Activated CD4-positive, alpha-beta T cell treated with anti-CD3 and anti-CD28 coated beads, Interleukin-2, amount 10 ng/mL, durations not matched to agents 24 days and 14 days (primary cell): ENCODE measurements at regions not wholly inside any gene's neighbourhood (a gene's known extent, or its start where the extent isn't known, plus 50 kb on each side); places are given as distances from the start of the nearest gene placed in this dataset.

ENCODE experiments used
- DNase-seq: peaks from one replicate; pipeline ENCODE4 v3.0.0; 2022
- H3K27ac Mint-ChIP-seq: one replicate; pipeline ENCODE4 v1.8.0; 2022; ENCODE audit warnings: mild to moderate bottlenecking, mixed read lengths
- H3K27me3 Mint-ChIP-seq: one replicate; pipeline ENCODE4 v1.8.0; 2022; ENCODE audit warnings: mixed read lengths
- H3K36me3 Mint-ChIP-seq: one replicate; pipeline ENCODE4 v1.8.0; 2022; ENCODE audit warnings: low read depth, mild to moderate bottlenecking, mixed read lengths
- H3K4me1 Mint-ChIP-seq: one replicate; pipeline ENCODE4 v1.8.0; 2021; ENCODE audit warnings: mixed read lengths
- H3K4me3 Mint-ChIP-seq: one replicate; pipeline ENCODE4 v1.8.0; 2022; ENCODE audit warnings: mild to moderate bottlenecking, moderate library complexity, mixed read lengths
- H3K9me3 Mint-ChIP-seq: one replicate; pipeline ENCODE4 v1.8.0; 2021; ENCODE audit warnings: mixed read lengths
- intact Hi-C: fragments of 100-400 bp; cut with micrococcal nuclease; formaldehyde crosslinking; loops from one replicate; pipeline ENCODE4 v1.15.1; 2023

GRCh38 chr5:71891856-71892255 is 172.8 kb downstream of the CARTPT start:
- peaks cover 13% of the 10 kb centered on the region for H3K27me3 Mint-ChIP-seq
- no peaks in the 10 kb centered on the region for H3K36me3 Mint-ChIP-seq
- no peaks in the 10 kb centered on the region for H3K4me1 Mint-ChIP-seq
- DNase-seq, result peak; percentile 29
- peaks cover 13% of the 10 kb centered on the region for H3K9me3 Mint-ChIP-seq
- intact Hi-C loops, result no loop called here
- H3K4me3 Mint-ChIP-seq, result no peak overlapping the region
- no peak overlapping the region for H3K27ac Mint-ChIP-seq

GRCh38 chr5:71892641-71893365 is 173.7 kb downstream of the CARTPT start:
- no peaks in the 10 kb centered on the region for H3K4me1 Mint-ChIP-seq
- intact Hi-C loops, result no loop called here
- peaks cover 13% of the 10 kb centered on the region for H3K27me3 Mint-ChIP-seq
- H3K9me3 Mint-ChIP-seq, result peaks cover 13% of the 10 kb centered on the region
- H3K27ac Mint-ChIP-seq, result no peak overlapping the region
- no peak overlapping the region for H3K4me3 Mint-ChIP-seq
- peak; percentile 26 for DNase-seq
- no peaks in the 10 kb centered on the region for H3K36me3 Mint-ChIP-seq

GRCh38 chr5:71893451-71893850 is 174.4 kb downstream of the CARTPT start:
- no peaks in the 10 kb centered on the region for H3K4me1 Mint-ChIP-seq
- peaks cover 13% of the 10 kb centered on the region for H3K9me3 Mint-ChIP-seq
- H3K36me3 Mint-ChIP-seq, result no peaks in the 10 kb centered on the region
- no peak overlapping the region for H3K4me3 Mint-ChIP-seq
- intact Hi-C loops, result no loop called here
- H3K27ac Mint-ChIP-seq, result no peak overlapping the region
- H3K27me3 Mint-ChIP-seq, result peaks cover 13% of the 10 kb centered on the region
- DNase-seq, result no peak

- Mint-ChIP-seq H3K9me3 (peaks cover 9% of the 10 kb centered on the region), H3K27me3 (peaks cover 13% of the 10 kb centered on the region), H3K27ac (no peak overlapping the region), H3K4me3 (no peak overlapping the region), H3K36me3 (no peaks in the 10 kb centered on the region), H3K4me1 (no peaks in the 10 kb centered on the region)
- DNase-seq, result peak; percentile 33
- intact Hi-C loops, result no loop called here
Measured at GRCh38 chr5:71894091-71894490, 175.0 kb downstream of the CARTPT start.

GRCh38 chr5:71895546-71895945 is 176.5 kb downstream of the CARTPT start:
- no peaks in the 10 kb centered on the region for H3K4me1 Mint-ChIP-seq
- no peak overlapping the region for H3K27ac Mint-ChIP-seq
- intact Hi-C loops, result no loop called here
- no peaks in the 10 kb centered on the region for H3K9me3 Mint-ChIP-seq
- H3K4me3 Mint-ChIP-seq, result no peak overlapping the region
- no peaks in the 10 kb centered on the region for H3K36me3 Mint-ChIP-seq
- peak; percentile 20 for DNase-seq
- peaks cover 5% of the 10 kb centered on the region for H3K27me3 Mint-ChIP-seq

GRCh38 chr5:71899865-71900342 is 180.8 kb downstream of the CARTPT start:
- Mint-ChIP-seq H3K4me3 (no peak overlapping the region), H3K9me3 (no peaks in the 10 kb centered on the region), H3K36me3 (no peaks in the 10 kb centered on the region), H3K27ac (no peak overlapping the region), H3K27me3 (peaks cover 3% of the 10 kb centered on the region), H3K4me1 (no peaks in the 10 kb centered on the region)
- intact Hi-C loops, result no loop called here
- peak; percentile 40 for DNase-seq

- Mint-ChIP-seq H3K27me3 (peaks cover 3% of the 10 kb centered on the region), H3K36me3 (no peaks in the 10 kb centered on the region), H3K9me3 (no peaks in the 10 kb centered on the region), H3K4me3 (no peak overlapping the region), H3K4me1 (no peaks in the 10 kb centered on the region), H3K27ac (no peak overlapping the region)
- intact Hi-C loops, result no loop called here
- no peak for DNase-seq
Measured at GRCh38 chr5:71903808-71904207, 184.7 kb downstream of the CARTPT start.

- no peaks in the 10 kb centered on the region for H3K36me3 Mint-ChIP-seq
- H3K27ac Mint-ChIP-seq, result no peak overlapping the region
- H3K27me3 Mint-ChIP-seq, result peaks cover 5% of the 10 kb centered on the region
- no peaks in the 10 kb centered on the region for H3K4me1 Mint-ChIP-seq
- DNase-seq, result no peak
- no peak overlapping the region for H3K4me3 Mint-ChIP-seq
- intact Hi-C loops, result no loop called here
- H3K9me3 Mint-ChIP-seq, result no peaks in the 10 kb centered on the region
Measured at GRCh38 chr5:71904852-71905251, 185.8 kb downstream of the CARTPT start.

GRCh38 chr5:71905834-71906711 is 187.0 kb downstream of the CARTPT start:
- H3K4me1 Mint-ChIP-seq, result no peaks in the 10 kb centered on the region
- no peak overlapping the region for H3K27ac Mint-ChIP-seq
- no peak overlapping the region for H3K4me3 Mint-ChIP-seq
- DNase-seq, result peak; percentile 32
- intact Hi-C loops, result no loop called here
- H3K36me3 Mint-ChIP-seq, result no peaks in the 10 kb centered on the region
- H3K27me3 Mint-ChIP-seq, result peaks cover 5% of the 10 kb centered on the region
- H3K9me3 Mint-ChIP-seq, result no peaks in the 10 kb centered on the region

GRCh38 chr5:71907001-71907588 is 188.0 kb downstream of the CARTPT start:
- H3K9me3 Mint-ChIP-seq, result no peaks in the 10 kb centered on the region
- intact Hi-C loops, result no loop called here
- H3K27me3 Mint-ChIP-seq, result peaks cover 5% of the 10 kb centered on the region

GRCh38 chr5:71907608-71908145 is 188.6 kb downstream of the CARTPT start:
- no peaks in the 10 kb centered on the region for H3K4me1 Mint-ChIP-seq
- peaks cover 2% of the 10 kb centered on the region for H3K27me3 Mint-ChIP-seq
- H3K27ac Mint-ChIP-seq, result no peak overlapping the region
- H3K36me3 Mint-ChIP-seq, result no peaks in the 10 kb centered on the region
- intact Hi-C loops, result no loop called here
- H3K4me3 Mint-ChIP-seq, result no peak overlapping the region
- peak; percentile 46 for DNase-seq
- H3K9me3 Mint-ChIP-seq, result no peaks in the 10 kb centered on the region

More at GRCh38 chr5:71907001-71907588, 188.0 kb downstream of the CARTPT start:
- no peak overlapping the region for H3K4me3 Mint-ChIP-seq
- H3K27ac Mint-ChIP-seq, result no peak overlapping the region
- no peaks in the 10 kb centered on the region for H3K36me3 Mint-ChIP-seq
- no peaks in the 10 kb centered on the region for H3K4me1 Mint-ChIP-seq
- DNase-seq, result peak; percentile 37

- no peak overlapping the region for H3K27ac Mint-ChIP-seq
- H3K9me3 Mint-ChIP-seq, result no peaks in the 10 kb centered on the region
- no peaks in the 10 kb centered on the region for H3K36me3 Mint-ChIP-seq
Measured at GRCh38 chr5:71910741-71911140, 191.7 kb downstream of the CARTPT start.

GRCh38 chr5:71912021-71912420 is 192.9 kb downstream of the CARTPT start:
- DNase-seq, result no peak
- H3K4me3 Mint-ChIP-seq, result no peak overlapping the region
- no peak overlapping the region for H3K27ac Mint-ChIP-seq
- peaks cover 4% of the 10 kb centered on the region for H3K27me3 Mint-ChIP-seq
- no peaks in the 10 kb centered on the region for H3K36me3 Mint-ChIP-seq
- intact Hi-C loops, result no loop called here
- H3K4me1 Mint-ChIP-seq, result no peaks in the 10 kb centered on the region
- H3K9me3 Mint-ChIP-seq, result no peaks in the 10 kb centered on the region

More at GRCh38 chr5:71910741-71911140, 191.7 kb downstream of the CARTPT start:
- DNase-seq, result no peak
- no peak overlapping the region for H3K4me3 Mint-ChIP-seq
- intact Hi-C loops, result no loop called here
- H3K4me1 Mint-ChIP-seq, result no peaks in the 10 kb centered on the region
- peaks cover 4% of the 10 kb centered on the region for H3K27me3 Mint-ChIP-seq

GRCh38 chr5:71914281-71914680 is 193.0 kb upstream of the MAP1B start:
- Mint-ChIP-seq H3K9me3 (no peaks in the 10 kb centered on the region), H3K36me3 (no peaks in the 10 kb centered on the region), H3K27ac (no peak overlapping the region), H3K4me1 (no peaks in the 10 kb centered on the region), H3K27me3 (peaks cover 4% of the 10 kb centered on the region), H3K4me3 (no peak overlapping the region)
- DNase-seq, result no peak
- intact Hi-C loops, result no loop called here
